ENCODE measurements at regions not wholly inside any gene's neighbourhood (a gene's known extent, or its start where the extent isn't known, plus 50 kb on each side); places are given as distances from the start of the nearest gene placed in this dataset.
A peak's percentile ranks its signal among the peaks of the same experiment; 100 is the strongest.

DNA sequence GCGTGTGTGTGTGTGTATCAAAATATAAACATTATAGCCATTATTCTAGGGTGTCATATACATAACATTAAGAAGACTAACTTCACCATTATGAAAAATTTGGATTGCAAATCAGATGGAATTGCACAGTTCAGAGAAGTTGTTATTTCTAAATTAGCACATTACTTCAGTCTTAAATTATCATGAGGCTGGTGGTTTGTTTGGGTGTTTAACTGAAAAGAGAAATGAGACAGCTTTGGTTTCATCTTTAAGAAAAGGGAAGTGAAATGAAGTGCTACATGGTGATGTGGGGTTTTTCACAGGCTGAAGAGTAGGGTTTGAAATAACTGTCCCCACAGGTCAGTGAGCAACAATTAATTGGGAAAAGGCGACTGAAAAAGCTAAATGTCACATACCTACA, 161.2 kb upstream of the XIRP2 start (continued):
- no peak for TF ChIP-seq RAD21 (IDR thresholded peaks at IDR 0.05; ENCODE audit: insufficient read depth, low read depth, low read length)
- no peak for TF ChIP-seq CHD4 (IDR thresholded peaks at IDR 0.05)
- TF ChIP-seq, protein P1, sequence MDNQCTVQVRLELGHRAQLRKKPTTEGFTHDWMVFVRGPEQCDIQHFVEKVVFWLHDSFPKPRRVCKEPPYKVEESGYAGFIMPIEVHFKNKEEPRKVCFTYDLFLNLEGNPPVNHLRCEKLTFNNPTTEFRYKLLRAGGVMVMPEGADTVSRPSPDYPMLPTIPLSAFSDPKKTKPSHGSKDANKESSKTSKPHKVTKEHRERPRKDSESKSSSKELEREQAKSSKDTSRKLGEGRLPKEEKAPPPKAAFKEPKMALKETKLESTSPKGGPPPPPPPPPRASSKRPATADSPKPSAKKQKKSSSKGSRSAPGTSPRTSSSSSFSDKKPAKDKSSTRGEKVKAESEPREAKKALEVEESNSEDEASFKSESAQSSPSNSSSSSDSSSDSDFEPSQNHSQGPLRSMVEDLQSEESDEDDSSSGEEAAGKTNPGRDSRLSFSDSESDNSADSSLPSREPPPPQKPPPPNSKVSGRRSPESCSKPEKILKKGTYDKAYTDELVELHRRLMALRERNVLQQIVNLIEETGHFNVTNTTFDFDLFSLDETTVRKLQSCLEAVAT (IDR thresholded peaks at IDR 0.05): peak; percentile 80
- TF ChIP-seq, protein P2, sequence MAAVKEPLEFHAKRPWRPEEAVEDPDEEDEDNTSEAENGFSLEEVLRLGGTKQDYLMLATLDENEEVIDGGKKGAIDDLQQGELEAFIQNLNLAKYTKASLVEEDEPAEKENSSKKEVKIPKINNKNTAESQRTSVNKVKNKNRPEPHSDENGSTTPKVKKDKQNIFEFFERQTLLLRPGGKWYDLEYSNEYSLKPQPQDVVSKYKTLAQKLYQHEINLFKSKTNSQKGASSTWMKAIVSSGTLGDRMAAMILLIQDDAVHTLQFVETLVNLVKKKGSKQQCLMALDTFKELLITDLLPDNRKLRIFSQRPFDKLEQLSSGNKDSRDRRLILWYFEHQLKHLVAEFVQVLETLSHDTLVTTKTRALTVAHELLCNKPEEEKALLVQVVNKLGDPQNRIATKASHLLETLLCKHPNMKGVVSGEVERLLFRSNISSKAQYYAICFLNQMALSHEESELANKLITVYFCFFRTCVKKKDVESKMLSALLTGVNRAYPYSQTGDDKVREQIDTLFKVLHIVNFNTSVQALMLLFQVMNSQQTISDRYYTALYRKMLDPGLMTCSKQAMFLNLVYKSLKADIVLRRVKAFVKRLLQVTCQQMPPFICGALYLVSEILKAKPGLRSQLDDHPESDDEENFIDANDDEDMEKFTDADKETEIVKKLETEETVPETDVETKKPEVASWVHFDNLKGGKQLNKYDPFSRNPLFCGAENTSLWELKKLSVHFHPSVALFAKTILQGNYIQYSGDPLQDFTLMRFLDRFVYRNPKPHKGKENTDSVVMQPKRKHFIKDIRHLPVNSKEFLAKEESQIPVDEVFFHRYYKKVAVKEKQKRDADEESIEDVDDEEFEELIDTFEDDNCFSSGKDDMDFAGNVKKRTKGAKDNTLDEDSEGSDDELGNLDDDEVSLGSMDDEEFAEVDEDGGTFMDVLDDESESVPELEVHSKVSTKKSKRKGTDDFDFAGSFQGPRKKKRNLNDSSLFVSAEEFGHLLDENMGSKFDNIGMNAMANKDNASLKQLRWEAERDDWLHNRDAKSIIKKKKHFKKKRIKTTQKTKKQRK (IDR thresholded peaks at IDR 0.05; ENCODE audit: low read depth, low read length): no peak
- no peak for TF ChIP-seq ZSCAN29 (IDR thresholded peaks at IDR 0.05)
- TF ChIP-seq HDGF (IDR thresholded peaks at IDR 0.05): no peak
- peak; percentile 93 for TF ChIP-seq BCL11A (IDR thresholded peaks at IDR 0.05; ENCODE audit: low read depth, low read length)
- TF ChIP-seq, protein P3, sequence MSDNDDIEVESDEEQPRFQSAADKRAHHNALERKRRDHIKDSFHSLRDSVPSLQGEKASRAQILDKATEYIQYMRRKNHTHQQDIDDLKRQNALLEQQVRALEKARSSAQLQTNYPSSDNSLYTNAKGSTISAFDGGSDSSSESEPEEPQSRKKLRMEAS (IDR thresholded peaks at IDR 0.05; ENCODE audit: low read depth, low read length): no peak
- TF ChIP-seq STAT3 (IDR thresholded peaks at IDR 0.05; ENCODE audit: low read depth, low read length): 0 out of 2 replicates have a peak, but pooled peaks have one; percentile 61
- no peak for TF ChIP-seq NFYB (IDR thresholded peaks at IDR 0.05; ENCODE audit: insufficient read depth, low read depth, low read length)
- no peak for TF ChIP-seq KAT2A (conservative IDR thresholded peaks at IDR 0.05; ENCODE audit: control insufficient read depth, low read depth, low read length)
- TF ChIP-seq SRF (IDR thresholded peaks at IDR 0.05; ENCODE audit: low read depth in 2 of 2, low read length in 2 of 2): no peak
- TF ChIP-seq, protein P4, sequence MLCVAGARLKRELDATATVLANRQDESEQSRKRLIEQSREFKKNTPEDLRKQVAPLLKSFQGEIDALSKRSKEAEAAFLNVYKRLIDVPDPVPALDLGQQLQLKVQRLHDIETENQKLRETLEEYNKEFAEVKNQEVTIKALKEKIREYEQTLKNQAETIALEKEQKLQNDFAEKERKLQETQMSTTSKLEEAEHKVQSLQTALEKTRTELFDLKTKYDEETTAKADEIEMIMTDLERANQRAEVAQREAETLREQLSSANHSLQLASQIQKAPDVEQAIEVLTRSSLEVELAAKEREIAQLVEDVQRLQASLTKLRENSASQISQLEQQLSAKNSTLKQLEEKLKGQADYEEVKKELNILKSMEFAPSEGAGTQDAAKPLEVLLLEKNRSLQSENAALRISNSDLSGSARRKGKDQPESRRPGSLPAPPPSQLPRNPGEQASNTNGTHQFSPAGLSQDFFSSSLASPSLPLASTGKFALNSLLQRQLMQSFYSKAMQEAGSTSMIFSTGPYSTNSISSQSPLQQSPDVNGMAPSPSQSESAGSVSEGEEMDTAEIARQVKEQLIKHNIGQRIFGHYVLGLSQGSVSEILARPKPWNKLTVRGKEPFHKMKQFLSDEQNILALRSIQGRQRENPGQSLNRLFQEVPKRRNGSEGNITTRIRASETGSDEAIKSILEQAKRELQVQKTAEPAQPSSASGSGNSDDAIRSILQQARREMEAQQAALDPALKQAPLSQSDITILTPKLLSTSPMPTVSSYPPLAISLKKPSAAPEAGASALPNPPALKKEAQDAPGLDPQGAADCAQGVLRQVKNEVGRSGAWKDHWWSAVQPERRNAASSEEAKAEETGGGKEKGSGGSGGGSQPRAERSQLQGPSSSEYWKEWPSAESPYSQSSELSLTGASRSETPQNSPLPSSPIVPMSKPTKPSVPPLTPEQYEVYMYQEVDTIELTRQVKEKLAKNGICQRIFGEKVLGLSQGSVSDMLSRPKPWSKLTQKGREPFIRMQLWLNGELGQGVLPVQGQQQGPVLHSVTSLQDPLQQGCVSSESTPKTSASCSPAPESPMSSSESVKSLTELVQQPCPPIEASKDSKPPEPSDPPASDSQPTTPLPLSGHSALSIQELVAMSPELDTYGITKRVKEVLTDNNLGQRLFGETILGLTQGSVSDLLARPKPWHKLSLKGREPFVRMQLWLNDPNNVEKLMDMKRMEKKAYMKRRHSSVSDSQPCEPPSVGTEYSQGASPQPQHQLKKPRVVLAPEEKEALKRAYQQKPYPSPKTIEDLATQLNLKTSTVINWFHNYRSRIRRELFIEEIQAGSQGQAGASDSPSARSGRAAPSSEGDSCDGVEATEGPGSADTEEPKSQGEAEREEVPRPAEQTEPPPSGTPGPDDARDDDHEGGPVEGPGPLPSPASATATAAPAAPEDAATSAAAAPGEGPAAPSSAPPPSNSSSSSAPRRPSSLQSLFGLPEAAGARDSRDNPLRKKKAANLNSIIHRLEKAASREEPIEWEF (IDR thresholded peaks at IDR 0.05; ENCODE audit: insufficient replicate concordance, low read depth, low read length): no peak
- TF ChIP-seq NFYA (IDR thresholded peaks at IDR 0.05; ENCODE audit: borderline replicate concordance, low read depth, low read length): no peak
- no peak for TF ChIP-seq TCF12 (IDR thresholded peaks at IDR 0.05; ENCODE audit: low read depth, low read length)
- TF ChIP-seq MYB (IDR thresholded peaks at IDR 0.05; ENCODE audit: borderline replicate concordance, low read depth, low read length): peak; percentile 90; the same call in 1 of the 2 replicates
- TF ChIP-seq SPI1 (IDR thresholded peaks at IDR 0.05; ENCODE audit: borderline replicate concordance, insufficient read depth, low read depth, low read length): peak; percentile 99
- TF ChIP-seq BMI1 (IDR thresholded peaks at IDR 0.05; ENCODE audit: borderline replicate concordance): peak; percentile 93
- peak; percentile 61; the same call in 1 of the 2 replicates for TF ChIP-seq CHD2 (IDR thresholded peaks at IDR 0.05; ENCODE audit: borderline replicate concordance, low read depth, low read length)
- TF ChIP-seq, protein P5, sequence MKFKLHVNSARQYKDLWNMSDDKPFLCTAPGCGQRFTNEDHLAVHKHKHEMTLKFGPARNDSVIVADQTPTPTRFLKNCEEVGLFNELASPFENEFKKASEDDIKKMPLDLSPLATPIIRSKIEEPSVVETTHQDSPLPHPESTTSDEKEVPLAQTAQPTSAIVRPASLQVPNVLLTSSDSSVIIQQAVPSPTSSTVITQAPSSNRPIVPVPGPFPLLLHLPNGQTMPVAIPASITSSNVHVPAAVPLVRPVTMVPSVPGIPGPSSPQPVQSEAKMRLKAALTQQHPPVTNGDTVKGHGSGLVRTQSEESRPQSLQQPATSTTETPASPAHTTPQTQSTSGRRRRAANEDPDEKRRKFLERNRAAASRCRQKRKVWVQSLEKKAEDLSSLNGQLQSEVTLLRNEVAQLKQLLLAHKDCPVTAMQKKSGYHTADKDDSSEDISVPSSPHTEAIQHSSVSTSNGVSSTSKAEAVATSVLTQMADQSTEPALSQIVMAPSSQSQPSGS (IDR thresholded peaks at IDR 0.05; ENCODE audit: low read length): peak; percentile 89
